VCaP (cell line): ENCODE measurements at regions not wholly inside any gene's neighbourhood (a gene's known extent, or its start where the extent isn't known, plus 50 kb on each side); places are given as distances from the start of the nearest gene placed in this dataset.

ENCODE experiments used
- H3K27ac ChIP-seq: fragments of 450-650 bp; 2 replicates; pipeline ENCODE4 v1.5.1; 2017
- TF ChIP-seq, protein P1 (sequence below): fragments of 450-650 bp; conservative IDR thresholded peaks from 2 replicates; pipeline ENCODE4 v1.5.1; 2017; ENCODE audit warnings: mild to moderate bottlenecking, moderate library complexity

DNA sequence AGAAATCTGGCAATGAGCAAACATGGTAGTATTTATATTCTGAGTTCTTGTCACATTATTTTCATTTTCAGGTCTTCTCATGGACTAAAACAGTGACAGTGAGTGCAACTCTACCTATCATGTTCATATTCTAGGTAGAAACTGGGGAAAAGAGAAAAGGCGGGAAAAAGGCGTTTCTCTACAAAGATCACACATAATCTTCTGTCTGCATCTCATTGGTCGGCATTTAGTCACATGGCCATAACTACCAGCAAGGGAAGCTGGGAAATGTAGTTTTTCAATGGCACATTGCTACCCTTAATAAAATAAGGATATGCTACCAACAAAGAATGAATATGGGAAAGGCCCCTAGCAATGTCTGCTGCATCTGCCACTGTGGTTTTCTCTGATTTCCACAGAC, 57.6 kb upstream of the B3GAT1 start:
- TF ChIP-seq, protein P1, sequence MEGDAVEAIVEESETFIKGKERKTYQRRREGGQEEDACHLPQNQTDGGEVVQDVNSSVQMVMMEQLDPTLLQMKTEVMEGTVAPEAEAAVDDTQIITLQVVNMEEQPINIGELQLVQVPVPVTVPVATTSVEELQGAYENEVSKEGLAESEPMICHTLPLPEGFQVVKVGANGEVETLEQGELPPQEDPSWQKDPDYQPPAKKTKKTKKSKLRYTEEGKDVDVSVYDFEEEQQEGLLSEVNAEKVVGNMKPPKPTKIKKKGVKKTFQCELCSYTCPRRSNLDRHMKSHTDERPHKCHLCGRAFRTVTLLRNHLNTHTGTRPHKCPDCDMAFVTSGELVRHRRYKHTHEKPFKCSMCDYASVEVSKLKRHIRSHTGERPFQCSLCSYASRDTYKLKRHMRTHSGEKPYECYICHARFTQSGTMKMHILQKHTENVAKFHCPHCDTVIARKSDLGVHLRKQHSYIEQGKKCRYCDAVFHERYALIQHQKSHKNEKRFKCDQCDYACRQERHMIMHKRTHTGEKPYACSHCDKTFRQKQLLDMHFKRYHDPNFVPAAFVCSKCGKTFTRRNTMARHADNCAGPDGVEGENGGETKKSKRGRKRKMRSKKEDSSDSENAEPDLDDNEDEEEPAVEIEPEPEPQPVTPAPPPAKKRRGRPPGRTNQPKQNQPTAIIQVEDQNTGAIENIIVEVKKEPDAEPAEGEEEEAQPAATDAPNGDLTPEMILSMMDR, result no peak

DNA sequence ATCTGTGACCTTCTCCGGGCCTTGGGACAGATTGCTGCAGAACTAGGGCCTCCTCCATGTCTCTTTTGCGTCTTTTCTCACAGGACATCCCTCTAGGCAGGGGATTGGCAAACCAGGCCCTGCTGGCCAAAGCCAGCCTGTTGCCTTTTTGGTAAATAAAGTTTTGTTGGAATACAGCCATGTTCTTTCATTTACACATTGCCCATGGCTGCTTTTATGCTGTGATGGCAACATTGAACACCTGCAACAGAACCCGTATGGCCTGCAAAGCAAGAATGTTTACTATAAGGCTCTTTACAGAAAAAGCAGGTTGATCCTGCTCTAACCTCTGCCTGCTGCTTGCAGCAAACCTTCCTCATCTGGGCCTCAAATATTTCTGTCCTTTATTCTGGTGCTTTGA, 56.8 kb upstream of the B3GAT1 start:
- H3K27ac ChIP-seq, result peak overlapping the region; percentile 100
- TF ChIP-seq, protein P1, result no peak; the same call in 1 of the 2 replicates

More for the DNA sequence above, 57.6 kb upstream of the B3GAT1 start:
- peak overlapping the region; percentile 100 for H3K27ac ChIP-seq

DNA sequence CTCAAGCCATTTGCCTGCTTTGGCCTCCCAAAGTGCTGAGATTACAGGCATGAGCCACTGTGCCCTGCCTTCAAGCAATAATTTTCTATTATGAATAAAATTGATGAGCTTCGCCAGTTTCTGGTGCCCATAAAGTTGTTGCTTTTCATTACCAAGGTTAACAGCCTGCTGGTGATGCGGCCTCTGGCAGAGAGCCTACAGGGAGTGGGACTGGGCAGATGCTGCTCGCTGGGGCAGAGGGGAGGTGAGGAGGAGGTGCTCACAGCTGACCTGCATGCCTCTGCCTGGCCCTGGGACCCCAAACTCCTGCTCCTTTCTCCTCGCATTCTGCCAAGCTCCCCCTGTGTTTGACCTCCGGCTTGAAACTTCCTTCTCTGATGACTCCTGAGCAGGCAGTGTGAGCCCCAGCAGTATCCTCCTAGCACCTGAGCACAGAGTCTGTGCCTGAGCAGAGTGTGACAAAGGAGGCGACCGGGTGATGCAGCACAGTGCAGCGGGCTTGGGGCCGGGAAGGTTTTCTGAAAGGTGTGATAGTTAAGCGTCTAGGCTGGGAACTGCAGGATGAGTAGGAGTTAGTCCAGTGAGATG, 56.1 kb upstream of the B3GAT1 start:
- TF ChIP-seq, protein P1, result no peak
- peak overlapping the region; percentile 100 for H3K27ac ChIP-seq

DNA sequence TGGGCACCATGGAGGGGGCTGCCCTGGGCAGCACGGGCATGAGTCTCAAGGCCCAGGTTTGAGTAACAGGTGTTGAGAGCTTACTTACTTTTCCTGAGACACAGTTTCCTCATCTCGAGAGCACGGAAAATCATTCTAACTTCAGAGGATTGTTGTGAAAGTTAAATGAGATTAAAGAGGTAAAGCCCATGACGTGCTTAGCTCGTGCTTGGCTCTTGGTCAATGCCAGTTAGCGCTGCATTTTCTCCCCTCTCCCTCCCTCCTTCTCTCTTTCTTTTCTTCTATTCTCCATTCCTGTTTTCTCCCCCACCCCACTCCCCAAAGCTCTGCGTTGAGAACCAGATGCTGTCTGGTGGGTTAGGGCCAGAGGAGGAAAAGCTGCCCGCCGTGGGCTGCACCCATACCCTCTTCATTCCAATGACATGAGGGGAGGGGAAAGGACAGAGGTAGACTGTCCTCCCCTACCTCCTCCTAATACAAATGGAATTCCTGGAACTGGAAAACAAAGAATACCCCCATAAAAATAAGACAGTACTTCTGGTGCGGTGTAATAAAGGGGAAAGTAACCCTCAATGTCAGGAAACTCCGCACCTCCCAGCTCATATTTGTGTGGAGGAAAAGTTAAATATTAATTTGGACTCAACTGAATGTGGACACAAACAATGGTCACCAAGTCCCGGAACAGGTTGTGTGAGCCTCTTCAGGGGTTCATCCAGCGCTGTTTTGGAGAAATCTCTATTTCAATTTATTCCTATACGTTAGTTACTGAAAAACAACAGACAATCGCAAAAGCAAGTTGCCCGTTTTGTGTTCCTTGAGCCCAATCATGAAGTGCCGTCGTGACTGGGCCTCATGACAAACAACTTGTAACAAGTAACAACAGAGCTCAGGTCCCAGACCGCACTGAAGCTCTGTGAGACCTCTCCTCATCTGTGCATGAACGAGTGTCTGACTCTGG, 54.8 kb upstream of the B3GAT1 start:
- TF ChIP-seq, protein P1, result no peak
- peak overlapping the region; percentile 100 for H3K27ac ChIP-seq

DNA sequence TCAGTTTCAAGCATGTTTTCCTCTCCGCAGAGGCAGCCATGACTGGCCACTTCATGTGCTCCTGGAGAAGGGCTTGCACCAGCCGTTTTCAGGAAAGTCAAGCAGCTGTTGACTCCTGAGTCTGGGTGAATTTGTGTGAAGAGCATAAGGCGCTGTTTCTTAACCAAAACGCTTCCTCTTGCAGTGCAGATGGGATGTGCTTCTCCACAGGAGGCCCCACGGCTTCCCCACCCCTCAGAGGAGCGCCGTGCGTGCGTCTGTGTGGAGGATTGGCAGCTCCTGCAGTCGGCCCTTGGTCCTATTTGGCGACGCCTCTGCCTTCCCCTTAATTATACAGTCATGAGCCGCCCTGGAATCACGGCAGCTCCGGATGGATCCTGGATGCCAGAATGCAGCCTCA, 54.1 kb upstream of the B3GAT1 start:
- peak overlapping the region; percentile 100 for H3K27ac ChIP-seq
- TF ChIP-seq, protein P1, result no peak; the same call in 1 of the 2 replicates

DNA sequence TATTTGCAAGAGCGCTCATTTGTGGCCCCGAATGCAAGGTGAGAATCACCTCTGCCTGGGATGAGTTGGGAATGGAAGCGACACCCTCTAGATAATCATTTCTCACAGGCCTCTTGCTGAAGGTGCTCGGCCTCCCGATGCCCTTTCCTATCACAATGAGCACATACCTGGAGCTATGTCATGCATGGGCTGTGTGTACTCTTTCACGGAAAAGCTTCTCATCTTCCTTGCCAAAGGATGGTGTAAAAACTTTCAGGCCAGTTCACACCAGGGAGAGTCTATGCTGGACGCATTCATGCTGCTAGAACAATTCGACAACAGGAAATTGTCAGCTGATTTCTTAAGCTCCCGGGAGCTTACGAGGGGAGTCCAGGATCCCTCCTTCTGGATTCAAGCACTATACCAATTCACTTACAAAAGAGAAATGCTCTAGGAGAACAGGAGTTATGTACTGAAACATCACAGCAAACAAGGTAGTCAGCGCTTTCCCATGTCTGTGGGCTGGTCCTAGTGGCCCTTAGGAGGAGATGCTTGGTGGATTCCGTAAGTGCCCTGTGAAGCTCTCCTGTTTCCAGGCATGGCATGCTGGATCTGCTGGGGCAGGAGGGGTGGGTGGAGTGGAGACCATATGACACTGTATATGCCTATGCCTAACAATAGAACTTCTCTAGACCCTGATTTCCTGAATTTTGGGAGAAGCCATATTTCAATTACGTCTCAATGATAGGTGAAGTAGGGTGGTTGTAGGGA, 53.1 kb upstream of the B3GAT1 start:
- TF ChIP-seq, protein P1, result no peak
- H3K27ac ChIP-seq, result peak overlapping the region; percentile 100

DNA sequence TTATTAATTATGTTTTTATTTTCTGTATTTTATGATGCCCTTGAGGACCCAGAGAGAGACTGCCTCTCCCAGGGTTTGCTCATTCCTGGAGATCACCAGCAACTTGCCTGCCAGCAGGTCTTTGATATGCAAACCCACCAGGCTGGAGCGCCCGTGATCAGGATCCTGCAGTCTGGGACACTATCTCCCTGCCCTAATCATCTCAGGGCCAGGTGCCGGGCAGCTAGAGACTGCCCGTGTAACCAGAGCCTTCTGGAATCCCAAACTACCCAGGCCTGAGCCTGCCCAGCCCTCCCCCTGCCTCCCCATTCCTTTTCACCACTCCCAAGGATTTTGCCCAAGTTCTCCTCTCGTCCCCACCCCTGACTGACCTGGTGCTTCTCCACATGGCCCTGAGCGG, 52.2 kb upstream of the B3GAT1 start:
- TF ChIP-seq, protein P1, result no peak
- H3K27ac ChIP-seq, result peak overlapping the region; percentile 100
